Coronary artery (tissue), 2 donors: ENCODE measurements at regions not wholly inside any gene's neighbourhood (a gene's known extent, or its start where the extent isn't known, plus 50 kb on each side); places are given as distances from the start of the nearest gene placed in this dataset.

Experiments used
- DNase-seq: peaks from one replicate; pipeline ENCODE4 v3.0.0-alpha.2; 2017; ENCODE audit warnings: low spot score
- H3K27ac ChIP-seq, 2 donors: fragments of 200-600 bp; sonication (generic); one replicate each; pipeline ENCODE4 v1.5.1; 2016 to 2019
- H3K4me3 ChIP-seq: fragments of 200-600 bp; sonication (generic); 2 replicates; pipeline ENCODE4 v1.5.1; 2016; ENCODE audit warnings: mild to moderate bottlenecking, moderate library complexity
- TF ChIP-seq, protein P1 (sequence below): fragments of 200-600 bp; sonication (generic); IDR thresholded peaks from one replicate; pipeline ENCODE4 v1.5.1; 2019; ENCODE audit warnings: antibody characterized with exemption

- H3K4me3 ChIP-seq, result no peak overlapping the region
- no peak overlapping the region for H3K27ac ChIP-seq
- DNase-seq, result no peak
- TF ChIP-seq, protein P1, sequence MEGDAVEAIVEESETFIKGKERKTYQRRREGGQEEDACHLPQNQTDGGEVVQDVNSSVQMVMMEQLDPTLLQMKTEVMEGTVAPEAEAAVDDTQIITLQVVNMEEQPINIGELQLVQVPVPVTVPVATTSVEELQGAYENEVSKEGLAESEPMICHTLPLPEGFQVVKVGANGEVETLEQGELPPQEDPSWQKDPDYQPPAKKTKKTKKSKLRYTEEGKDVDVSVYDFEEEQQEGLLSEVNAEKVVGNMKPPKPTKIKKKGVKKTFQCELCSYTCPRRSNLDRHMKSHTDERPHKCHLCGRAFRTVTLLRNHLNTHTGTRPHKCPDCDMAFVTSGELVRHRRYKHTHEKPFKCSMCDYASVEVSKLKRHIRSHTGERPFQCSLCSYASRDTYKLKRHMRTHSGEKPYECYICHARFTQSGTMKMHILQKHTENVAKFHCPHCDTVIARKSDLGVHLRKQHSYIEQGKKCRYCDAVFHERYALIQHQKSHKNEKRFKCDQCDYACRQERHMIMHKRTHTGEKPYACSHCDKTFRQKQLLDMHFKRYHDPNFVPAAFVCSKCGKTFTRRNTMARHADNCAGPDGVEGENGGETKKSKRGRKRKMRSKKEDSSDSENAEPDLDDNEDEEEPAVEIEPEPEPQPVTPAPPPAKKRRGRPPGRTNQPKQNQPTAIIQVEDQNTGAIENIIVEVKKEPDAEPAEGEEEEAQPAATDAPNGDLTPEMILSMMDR, result no peak
Observed at GRCh38 chr1:30277415-30277814, 446.0 kb downstream of the MATN1 start.

- peak; percentile 14 for DNase-seq
- H3K4me3 ChIP-seq, result no peak overlapping the region
- H3K27ac ChIP-seq, result no peak overlapping the region
- TF ChIP-seq, protein P1, result no peak
Observed at GRCh38 chr1:30275926-30276764, 447.2 kb downstream of the MATN1 start.

GRCh38 chr1:30274976-30275621, 448.3 kb downstream of the MATN1 start:
- DNase-seq, result peak; percentile 35
- Histone ChIP-seq H3K27ac (no peak overlapping the region), H3K4me3 (no peak overlapping the region)
- TF ChIP-seq, protein P1, result no peak

DNA sequence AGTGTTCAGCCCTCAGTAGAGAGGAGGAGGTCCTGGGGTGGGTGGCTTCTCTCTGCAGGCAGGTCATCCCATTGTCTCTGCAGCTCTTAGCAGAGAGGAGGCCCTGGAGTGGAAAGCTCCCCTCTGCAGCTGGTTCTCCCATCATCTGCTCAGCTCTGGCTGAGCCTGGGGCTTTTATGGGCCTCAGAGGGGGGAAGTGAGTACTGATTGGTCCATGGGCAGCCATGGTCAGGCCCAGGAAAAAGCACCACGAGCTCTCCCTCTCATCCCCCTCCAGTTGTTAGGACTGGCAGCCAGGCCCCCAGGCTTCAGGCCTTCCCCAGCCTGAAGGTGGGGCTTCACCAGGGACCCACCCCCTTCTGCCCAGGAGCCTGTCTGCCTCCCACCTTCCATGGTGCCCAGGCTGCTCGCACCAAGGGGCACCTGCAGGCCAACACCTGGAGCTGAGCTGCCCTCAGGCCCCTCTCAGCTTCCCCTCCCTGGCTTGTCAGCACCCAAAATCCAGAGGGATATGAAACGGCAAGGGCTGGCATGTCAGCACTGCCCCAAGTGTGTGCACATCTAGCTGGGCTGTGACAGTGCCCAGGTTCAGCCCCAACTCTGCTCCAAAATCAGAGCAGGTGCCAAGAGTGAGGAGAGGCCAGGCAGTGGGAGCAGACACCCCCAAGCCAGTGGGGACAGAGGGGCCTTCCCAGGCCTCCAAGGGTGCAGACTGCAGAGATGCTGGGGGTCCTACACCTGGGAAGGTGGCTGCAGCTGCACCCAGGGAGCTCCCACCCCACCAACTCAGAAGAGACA, 449.0 kb downstream of the MATN1 start:
- TF ChIP-seq, protein P1, result no peak
- peak; percentile 28 for DNase-seq
- no peak overlapping the region for H3K27ac ChIP-seq
- H3K4me3 ChIP-seq, result no peak overlapping the region

GRCh38 chr1:30273456-30273855, 449.9 kb downstream of the MATN1 start:
- TF ChIP-seq, protein P1, result no peak
- peak; percentile 47 for DNase-seq
- Histone ChIP-seq H3K27ac (no peak overlapping the region), H3K4me3 (no peak overlapping the region)

DNA sequence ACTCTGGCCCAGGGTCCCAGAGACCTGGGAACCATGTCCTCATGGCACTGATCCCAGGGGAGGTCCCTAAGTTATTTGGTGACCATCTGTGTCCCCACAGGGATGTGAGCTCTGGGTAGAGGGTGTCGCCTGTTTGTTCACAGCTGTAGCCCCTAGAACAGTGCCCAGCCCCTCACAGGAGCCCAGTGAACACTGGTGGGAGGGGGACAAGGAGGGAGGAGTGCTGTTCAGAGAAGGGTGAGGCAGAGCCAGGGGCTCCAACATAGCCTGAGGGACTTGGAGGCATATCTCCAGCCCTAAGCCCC, 450.4 kb downstream of the MATN1 start:
- no peak overlapping the region for H3K4me3 ChIP-seq
- TF ChIP-seq, protein P1, result no peak
- peak; percentile 43 for DNase-seq

More for the DNA sequence above, 450.4 kb downstream of the MATN1 start:
- H3K27ac ChIP-seq, result no peak overlapping the region
